Stimulated activated memory B cell treated with anti-CD40 and anti-IgM and Interleukin-4, amounts not matched to agents 10 μg/mL and 1 μg/mL and 100 μg/mL, for 72 hours (primary cell): ENCODE measurements at regions not wholly inside any gene's neighbourhood (a gene's known extent, or its start where the extent isn't known, plus 50 kb on each side); places are given as distances from the start of the nearest gene placed in this dataset.
A peak's percentile ranks its signal among the peaks of the same experiment; 100 is the strongest.

Experiments
- ATAC-seq: fragments of 150-1000 bp; cut with Tn5 transposase; 2 replicates; pipeline ENCODE4 v1.10.0; 2021
- H3K27ac Mint-ChIP-seq: one replicate; pipeline ENCODE4 v1.8.0; 2022; ENCODE audit warnings: mild to moderate bottlenecking, mixed read lengths
- H3K27me3 Mint-ChIP-seq: one replicate; pipeline ENCODE4 v1.8.0; 2022; ENCODE audit warnings: mixed read lengths
- H3K36me3 Mint-ChIP-seq: one replicate; pipeline ENCODE4 v1.8.0; 2022; ENCODE audit warnings: mixed read lengths
- H3K4me1 Mint-ChIP-seq: one replicate; pipeline ENCODE4 v1.8.0; 2022; ENCODE audit warnings: mixed read lengths
- H3K4me3 Mint-ChIP-seq: one replicate; pipeline ENCODE4 v1.8.0; 2022; ENCODE audit warnings: mild to moderate bottlenecking, moderate library complexity, mixed read lengths
- H3K9me3 Mint-ChIP-seq: one replicate; pipeline ENCODE4 v1.8.0; 2022; ENCODE audit warnings: mixed read lengths

GRCh38 chr1:200332716-200333115, 77.1 kb downstream of the ZNF281 start:
- peaks cover 11% of the 10 kb centered on the region for H3K4me1 Mint-ChIP-seq
- H3K36me3 Mint-ChIP-seq: no peaks in the 10 kb centered on the region
- ATAC-seq: no peak
- no peaks in the 10 kb centered on the region for H3K9me3 Mint-ChIP-seq
- H3K27me3 Mint-ChIP-seq: peaks cover 5% of the 10 kb centered on the region
- no peak overlapping the region for H3K27ac Mint-ChIP-seq
- H3K4me3 Mint-ChIP-seq: no peak overlapping the region

GRCh38 chr1:200330741-200331428, 79.0 kb downstream of the ZNF281 start:
- Mint-ChIP-seq H3K27ac (no peak overlapping the region), H3K4me1 (no peaks in the 10 kb centered on the region), H3K36me3 (no peaks in the 10 kb centered on the region), H3K9me3 (no peaks in the 10 kb centered on the region), H3K4me3 (no peak overlapping the region), H3K27me3 (peaks cover 14% of the 10 kb centered on the region)
- no peak for ATAC-seq

GRCh38 chr1:200329208-200329882, 80.5 kb downstream of the ZNF281 start:
- Mint-ChIP-seq H3K4me1 (no peaks in the 10 kb centered on the region), H3K9me3 (no peaks in the 10 kb centered on the region), H3K36me3 (no peaks in the 10 kb centered on the region), H3K4me3 (no peak overlapping the region), H3K27me3 (peaks cover 14% of the 10 kb centered on the region), H3K27ac (no peak overlapping the region)
- ATAC-seq: peak; percentile 36

- no peak overlapping the region for H3K27ac Mint-ChIP-seq
- H3K4me1 Mint-ChIP-seq: no peaks in the 10 kb centered on the region
- peaks cover 14% of the 10 kb centered on the region for H3K27me3 Mint-ChIP-seq
- ATAC-seq: no peak
- no peaks in the 10 kb centered on the region for H3K36me3 Mint-ChIP-seq
- H3K9me3 Mint-ChIP-seq: no peaks in the 10 kb centered on the region
- no peak overlapping the region for H3K4me3 Mint-ChIP-seq
Observed at GRCh38 chr1:200328379-200328778, 81.5 kb downstream of the ZNF281 start.

GRCh38 chr1:200323856-200324400, 85.9 kb downstream of the ZNF281 start:
- Mint-ChIP-seq H3K36me3 (no peaks in the 10 kb centered on the region), H3K9me3 (no peaks in the 10 kb centered on the region), H3K27me3 (peaks cover 14% of the 10 kb centered on the region), H3K4me3 (no peak overlapping the region), H3K4me1 (no peaks in the 10 kb centered on the region), H3K27ac (no peak overlapping the region)
- ATAC-seq: no peak

- Mint-ChIP-seq H3K27me3 (no peaks in the 10 kb centered on the region), H3K4me1 (no peaks in the 10 kb centered on the region), H3K4me3 (no peak overlapping the region), H3K9me3 (no peaks in the 10 kb centered on the region), H3K36me3 (no peaks in the 10 kb centered on the region), H3K27ac (no peak overlapping the region)
- ATAC-seq: no peak
Observed at GRCh38 chr1:200319148-200319547, 90.7 kb downstream of the ZNF281 start.

- no peaks in the 10 kb centered on the region for H3K9me3 Mint-ChIP-seq
- ATAC-seq: no peak
- H3K36me3 Mint-ChIP-seq: no peaks in the 10 kb centered on the region
- no peaks in the 10 kb centered on the region for H3K27me3 Mint-ChIP-seq
- no peak overlapping the region for H3K4me3 Mint-ChIP-seq
- H3K4me1 Mint-ChIP-seq: no peaks in the 10 kb centered on the region
- no peak overlapping the region for H3K27ac Mint-ChIP-seq
Observed at GRCh38 chr1:200317236-200317635, 92.6 kb downstream of the ZNF281 start.

GRCh38 chr1:200316148-200316803, 93.6 kb downstream of the ZNF281 start:
- no peak overlapping the region for H3K27ac Mint-ChIP-seq
- no peaks in the 10 kb centered on the region for H3K36me3 Mint-ChIP-seq
- no peaks in the 10 kb centered on the region for H3K27me3 Mint-ChIP-seq
- no peaks in the 10 kb centered on the region for H3K9me3 Mint-ChIP-seq
- H3K4me1 Mint-ChIP-seq: no peaks in the 10 kb centered on the region
- ATAC-seq: no peak
- no peak overlapping the region for H3K4me3 Mint-ChIP-seq

GRCh38 chr1:200314085-200314750, 95.6 kb downstream of the ZNF281 start:
- no peak for ATAC-seq
- H3K4me3 Mint-ChIP-seq: no peak overlapping the region
- H3K27me3 Mint-ChIP-seq: no peaks in the 10 kb centered on the region
- H3K9me3 Mint-ChIP-seq: no peaks in the 10 kb centered on the region
- H3K36me3 Mint-ChIP-seq: no peaks in the 10 kb centered on the region
- peaks cover under 1% of the 10 kb centered on the region for H3K4me1 Mint-ChIP-seq
- H3K27ac Mint-ChIP-seq: no peak overlapping the region

- ATAC-seq: no peak
- no peak overlapping the region for H3K4me3 Mint-ChIP-seq
- no peaks in the 10 kb centered on the region for H3K27me3 Mint-ChIP-seq
- H3K27ac Mint-ChIP-seq: peak overlapping the region; percentile 18
- no peaks in the 10 kb centered on the region for H3K9me3 Mint-ChIP-seq
- no peaks in the 10 kb centered on the region for H3K36me3 Mint-ChIP-seq
- peaks cover 22% of the 10 kb centered on the region for H3K4me1 Mint-ChIP-seq
Observed at GRCh38 chr1:200311256-200311655, 98.6 kb downstream of the ZNF281 start.

GRCh38 chr1:200310824-200311223, 99.0 kb downstream of the ZNF281 start:
- no peaks in the 10 kb centered on the region for H3K27me3 Mint-ChIP-seq

GRCh38 chr1:200307755-200308066, 102.1 kb downstream of the ZNF281 start:
- Mint-ChIP-seq H3K9me3 (no peaks in the 10 kb centered on the region), H3K4me1 (peaks cover 56% of the 10 kb centered on the region), H3K27ac (peak overlapping the region; percentile 88), H3K27me3 (no peaks in the 10 kb centered on the region), H3K36me3 (no peaks in the 10 kb centered on the region), H3K4me3 (peak overlapping the region; percentile 80)
- no peak for ATAC-seq

More at GRCh38 chr1:200310824-200311223, 99.0 kb downstream of the ZNF281 start:
- H3K36me3 Mint-ChIP-seq: no peaks in the 10 kb centered on the region
- no peak for ATAC-seq
- H3K4me3 Mint-ChIP-seq: no peak overlapping the region
- peaks cover 26% of the 10 kb centered on the region for H3K4me1 Mint-ChIP-seq
- H3K9me3 Mint-ChIP-seq: no peaks in the 10 kb centered on the region
- H3K27ac Mint-ChIP-seq: peak overlapping the region; percentile 18

- Mint-ChIP-seq H3K27ac (peak overlapping the region; percentile 88), H3K36me3 (no peaks in the 10 kb centered on the region), H3K4me3 (peak overlapping the region; percentile 80), H3K4me1 (peaks cover 59% of the 10 kb centered on the region), H3K27me3 (no peaks in the 10 kb centered on the region), H3K9me3 (no peaks in the 10 kb centered on the region)
- ATAC-seq: peak; percentile 80
Observed at GRCh38 chr1:200306944-200307754, 102.7 kb downstream of the ZNF281 start.

- peak; percentile 69 for ATAC-seq
- H3K4me3 Mint-ChIP-seq: peak overlapping the region; percentile 12
Observed at GRCh38 chr1:200305806-200306205, 104.0 kb downstream of the ZNF281 start.

More at GRCh38 chr1:200305806-200306205, 104.0 kb downstream of the ZNF281 start:
- H3K36me3 Mint-ChIP-seq: no peaks in the 10 kb centered on the region
- H3K27ac Mint-ChIP-seq: peak overlapping the region; percentile 88
- H3K4me1 Mint-ChIP-seq: peaks cover 59% of the 10 kb centered on the region
- no peaks in the 10 kb centered on the region for H3K27me3 Mint-ChIP-seq
- H3K9me3 Mint-ChIP-seq: no peaks in the 10 kb centered on the region
